ENCODE measurements at regions not wholly inside any gene's neighbourhood (a gene's known extent, or its start where the extent isn't known, plus 50 kb on each side); places are given as distances from the start of the nearest gene placed in this dataset.
"Not testable (repeated sequence)": the region's sequence is repeated elsewhere in the genome, so short reads cannot be mapped to it uniquely, and the experiment has no call there.

DNA sequence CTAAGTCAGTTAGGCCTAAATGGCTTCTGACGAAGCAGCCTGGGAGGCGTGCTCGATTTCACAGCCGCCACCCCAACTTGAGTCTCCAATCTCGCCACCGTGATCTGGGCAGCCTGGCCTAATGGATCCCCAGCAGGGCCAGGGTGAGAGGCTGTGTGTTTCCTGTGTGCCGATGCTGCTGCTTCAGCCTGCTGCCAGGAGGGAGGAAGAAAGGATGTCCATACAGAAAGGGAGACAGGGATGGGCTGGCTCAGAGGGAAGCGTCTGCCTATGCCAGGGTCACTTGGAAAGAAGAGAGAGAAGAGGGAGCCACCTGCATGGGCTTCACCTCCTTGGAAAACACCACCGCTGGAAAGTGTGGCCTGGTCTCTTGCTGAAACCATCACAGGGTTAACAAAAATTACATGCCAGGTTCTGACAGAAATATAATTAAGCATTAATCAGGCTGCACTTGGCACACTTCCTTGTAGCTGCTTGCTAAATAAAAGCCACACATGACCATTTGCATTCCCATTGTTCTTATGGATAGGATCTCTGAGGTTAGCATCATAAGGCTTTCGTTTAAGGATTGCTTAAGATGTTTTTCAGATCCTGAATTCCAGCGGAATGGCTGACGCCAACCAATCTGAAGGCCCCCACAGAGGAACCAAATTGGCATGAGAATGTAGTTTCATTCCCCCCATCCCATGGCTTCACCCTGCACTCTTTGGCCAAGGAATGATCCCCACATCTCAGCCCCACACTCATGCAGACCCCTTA is 108.8 kb upstream of the SLC1A4 start:
- no peak for DNase-seq (ENCODE audit: low spot score)

DNA sequence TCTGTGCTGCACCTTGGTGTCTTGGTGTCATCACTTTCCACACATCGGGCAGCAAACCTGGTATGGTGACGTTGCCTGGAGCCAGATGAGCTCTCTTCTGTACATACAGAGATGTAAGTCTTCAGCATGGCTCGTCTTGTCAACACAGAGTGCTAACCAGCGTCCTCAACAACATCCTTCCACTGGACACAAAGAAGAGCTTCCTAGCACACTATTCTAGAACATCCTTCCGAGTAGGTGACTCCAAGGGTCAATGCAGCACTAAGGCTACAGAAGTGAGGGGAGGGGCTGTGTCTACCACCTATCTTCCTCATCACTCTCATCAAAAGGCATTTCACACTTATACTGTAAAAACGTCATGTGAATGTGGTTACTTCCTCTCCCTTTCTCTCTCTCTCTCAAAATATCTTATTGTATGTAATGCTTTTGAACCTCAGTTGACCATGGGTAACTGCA is 108.1 kb upstream of the SLC1A4 start:
- DNase-seq (ENCODE audit: low spot score): no peak

DNA sequence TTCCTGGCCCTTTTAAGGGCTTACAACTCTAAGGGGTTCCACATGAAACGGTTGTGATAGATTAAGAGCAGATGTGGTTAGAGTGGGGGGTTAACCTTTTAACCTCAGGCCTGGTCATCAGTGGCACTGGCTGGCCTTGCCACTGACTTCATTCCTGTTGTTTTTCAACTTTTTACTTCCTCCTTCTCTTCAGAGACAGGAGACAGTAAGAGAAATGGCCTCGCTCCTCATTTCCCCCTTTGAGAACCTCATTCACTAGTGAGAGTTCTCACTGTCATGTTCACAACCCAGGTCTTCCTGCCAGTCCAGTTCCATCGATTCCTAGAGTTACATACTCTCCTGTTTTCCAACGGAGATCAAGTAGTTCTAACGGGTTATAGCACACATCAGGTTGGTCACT is 101.6 kb upstream of the SLC1A4 start:
- no peak for DNase-seq (ENCODE audit: low spot score)

GRCh38 chr2:64888591-64889309 is 100.4 kb upstream of the SLC1A4 start:
- DNase-seq (ENCODE audit: low spot score): peak; percentile 67

DNA sequence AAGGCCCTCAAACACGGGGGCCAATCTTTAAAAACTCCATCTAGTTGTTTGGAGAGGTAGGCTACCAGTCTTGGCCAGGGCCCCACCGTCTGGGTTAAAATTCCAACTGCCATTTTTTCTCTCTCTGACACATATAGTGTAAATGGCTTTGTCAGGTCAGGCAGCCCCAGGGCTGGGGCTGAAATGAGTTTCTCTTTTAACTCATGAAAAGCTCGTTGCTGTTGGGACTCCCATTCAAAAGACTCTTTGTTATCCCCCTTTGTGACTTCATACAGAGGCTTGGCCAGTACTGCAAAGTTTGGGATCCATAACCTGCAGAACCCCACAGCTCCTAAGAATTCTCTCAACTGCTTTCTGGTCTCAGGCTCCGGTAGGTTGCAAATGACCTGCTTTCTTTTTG is 99.4 kb upstream of the SLC1A4 start:
- DNase-seq (ENCODE audit: low spot score): no peak

DNA sequence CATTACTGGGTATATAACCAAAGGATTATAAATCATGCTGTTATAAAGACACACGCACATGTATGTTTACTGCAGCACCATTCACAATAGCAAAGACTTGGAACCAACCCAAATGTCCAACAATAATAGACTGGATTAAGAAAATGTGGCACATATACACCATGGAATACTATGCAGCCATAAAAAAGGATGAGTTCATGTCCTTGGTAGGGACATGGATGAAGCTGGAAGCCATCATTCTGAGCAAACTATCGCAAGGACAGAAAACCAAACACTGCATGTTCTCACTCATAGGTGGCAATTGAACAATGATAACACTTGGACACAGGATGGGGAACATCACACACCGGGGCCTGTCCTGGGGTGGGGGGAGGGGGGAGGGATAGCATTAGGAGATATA is 92.6 kb upstream of the SLC1A4 start:
- DNase-seq (ENCODE audit: low spot score): not testable (repeated sequence)

- no peak for DNase-seq (ENCODE audit: low spot score)
Observed at GRCh38 chr2:64899081-64899865, 89.9 kb upstream of the SLC1A4 start.

- DNase-seq (ENCODE audit: low spot score): not testable (repeated sequence)
Observed at GRCh38 chr2:64899876-64900275, 89.3 kb upstream of the SLC1A4 start.

DNA sequence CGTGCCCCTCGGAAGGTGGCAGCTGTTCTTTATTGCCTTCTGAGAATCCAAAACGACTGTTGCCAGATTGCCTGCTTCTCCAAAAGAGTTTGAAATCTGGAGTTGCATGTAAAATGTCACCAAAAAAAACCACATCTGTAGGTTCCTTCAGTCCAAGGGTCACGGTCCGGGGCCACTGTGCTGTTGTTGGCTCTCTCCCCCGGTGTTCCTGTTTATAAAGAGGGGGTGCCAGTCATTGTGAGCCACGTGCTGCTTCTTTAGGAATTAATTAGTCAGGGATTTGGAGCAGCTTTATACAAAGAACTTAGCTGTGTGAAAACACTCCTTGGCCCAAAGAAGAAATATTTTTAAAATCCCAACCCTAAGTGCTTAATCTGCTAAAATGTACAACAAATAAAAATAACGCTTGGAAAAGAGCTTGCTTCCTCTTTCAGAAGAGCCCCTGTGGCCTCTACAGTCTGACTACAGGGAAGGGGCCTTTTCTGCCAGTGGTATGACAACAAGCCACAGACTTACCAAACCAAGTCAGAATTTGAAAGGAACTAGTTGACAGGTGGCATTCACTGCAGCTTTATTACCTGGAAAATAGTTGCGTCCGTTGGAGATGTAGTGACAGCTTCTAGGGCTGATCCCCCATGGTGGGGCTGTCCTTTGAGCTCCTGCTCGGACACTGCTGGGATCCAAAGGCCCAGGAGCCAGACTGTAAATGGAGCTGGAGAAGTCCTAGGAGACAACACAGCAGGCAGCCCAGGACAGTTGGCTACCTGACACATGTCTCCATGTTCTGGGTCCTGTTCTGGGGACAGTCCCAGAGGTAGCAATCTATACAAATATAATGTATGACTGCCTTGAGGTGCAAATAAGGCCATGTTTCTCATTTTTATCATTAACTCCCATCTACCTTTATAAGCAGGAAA is 84.5 kb upstream of the SLC1A4 start:
- no peak for DNase-seq (ENCODE audit: low spot score)

DNA sequence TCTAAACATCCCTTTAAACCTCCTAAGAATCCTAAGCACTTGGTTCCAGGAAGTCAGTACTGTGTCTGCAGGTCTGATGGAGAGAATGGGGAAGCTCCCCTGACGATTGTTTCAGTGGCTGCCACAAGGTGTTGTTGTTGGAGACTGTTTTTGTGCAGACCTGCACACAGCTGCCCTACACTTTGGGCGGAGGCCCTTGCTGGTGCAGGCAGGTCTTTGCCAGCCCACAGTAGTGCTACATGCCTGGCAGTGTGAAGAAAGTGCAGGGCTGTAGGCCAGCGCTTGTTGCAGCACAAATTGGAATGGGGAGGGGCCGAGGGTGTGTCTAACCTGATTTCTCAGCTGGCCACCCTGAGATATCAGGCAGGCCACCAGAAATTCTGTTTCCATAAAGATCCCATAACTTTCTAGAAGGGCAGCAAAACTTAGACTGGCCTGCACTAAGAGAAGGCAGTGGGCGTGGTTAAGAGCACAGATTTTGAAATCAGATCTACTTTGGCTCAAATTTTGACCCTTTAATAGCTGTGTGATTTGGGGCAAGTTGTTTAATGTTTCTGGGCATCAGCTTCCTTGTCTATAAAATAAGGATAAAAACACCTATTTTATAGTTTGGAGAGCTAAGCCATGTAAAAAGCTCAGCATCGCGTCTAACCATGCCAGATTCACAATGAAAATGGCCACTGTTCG is 83.7 kb upstream of the SLC1A4 start:
- peak; percentile 25 for DNase-seq (ENCODE audit: low spot score)

DNA sequence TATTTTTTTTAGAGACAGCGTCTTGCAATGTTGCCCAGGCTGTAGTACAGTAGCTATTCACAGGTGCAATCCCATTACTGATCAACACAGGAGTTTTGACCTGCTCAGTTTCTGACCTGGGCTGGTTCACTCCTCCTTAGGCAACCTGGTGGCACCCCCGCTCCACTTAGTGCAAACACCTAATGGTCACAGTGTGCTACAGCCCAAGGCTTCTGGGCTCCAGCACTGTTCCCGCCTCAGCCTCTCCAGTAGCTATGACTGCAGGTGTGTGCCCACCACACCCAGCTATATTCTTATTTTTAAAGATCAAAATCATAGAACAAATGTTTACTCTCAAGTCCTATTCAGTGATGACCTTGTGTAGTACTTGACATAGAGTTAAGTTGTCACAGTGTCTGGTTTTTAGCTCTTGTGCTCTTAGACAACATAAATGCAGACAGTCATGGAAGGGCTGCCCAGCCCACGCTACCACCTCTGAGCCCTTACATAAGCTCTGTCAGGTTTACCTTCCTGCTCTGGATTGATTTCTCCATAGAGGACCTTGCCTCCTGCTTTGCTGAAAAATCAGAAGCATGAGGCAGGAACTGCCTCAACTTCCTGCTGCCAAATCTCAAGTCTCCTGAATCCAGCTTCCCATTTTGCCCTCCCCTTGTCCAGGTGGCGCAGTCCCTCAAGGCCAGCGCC is 82.2 kb upstream of the SLC1A4 start:
- no peak for DNase-seq (ENCODE audit: low spot score)

DNA sequence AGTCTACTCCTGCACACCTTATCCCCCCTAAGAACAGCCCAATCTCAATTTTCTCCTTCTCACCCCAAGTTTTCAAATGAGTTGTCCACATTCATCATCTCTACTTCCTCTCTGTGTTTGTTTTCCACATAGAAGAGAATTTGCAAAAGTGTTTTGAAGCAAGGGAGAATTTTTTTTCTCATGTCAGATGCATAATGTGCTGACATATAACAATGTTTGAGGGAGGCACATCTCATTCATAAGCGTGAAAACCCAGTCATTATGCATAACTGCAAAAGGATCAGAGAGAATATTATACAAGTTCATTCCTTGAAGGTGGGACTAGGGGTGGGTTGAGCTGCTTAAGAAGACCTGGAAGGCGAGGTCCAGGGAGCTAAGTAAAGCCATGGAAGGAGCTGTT is 80.8 kb upstream of the SLC1A4 start:
- DNase-seq (ENCODE audit: low spot score): no peak

- DNase-seq (ENCODE audit: low spot score): no peak
Observed at GRCh38 chr2:64910523-64910922, 78.7 kb upstream of the SLC1A4 start.

DNA sequence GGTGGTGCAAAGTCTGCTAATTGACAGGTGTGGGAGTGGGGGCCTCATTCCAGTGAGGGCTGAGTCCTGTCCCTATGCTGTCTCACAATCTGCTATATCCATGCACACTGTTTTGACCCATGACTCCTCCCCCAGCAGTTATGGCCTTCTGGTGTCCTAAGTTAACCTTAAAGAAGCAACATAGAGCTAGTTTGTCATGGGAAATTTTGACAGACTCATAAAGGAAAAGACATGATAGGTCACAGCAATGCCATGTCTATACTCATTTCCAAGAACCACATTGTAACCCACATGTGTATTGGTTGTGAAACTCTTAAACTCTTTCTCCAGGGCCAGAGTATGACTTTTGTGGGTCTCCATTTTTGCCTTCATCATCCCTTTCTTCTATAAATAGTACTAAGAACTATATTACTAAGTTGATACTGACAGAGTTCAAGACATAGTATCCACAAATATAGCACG is 78.2 kb upstream of the SLC1A4 start:
- no peak for DNase-seq (ENCODE audit: low spot score)

DNA sequence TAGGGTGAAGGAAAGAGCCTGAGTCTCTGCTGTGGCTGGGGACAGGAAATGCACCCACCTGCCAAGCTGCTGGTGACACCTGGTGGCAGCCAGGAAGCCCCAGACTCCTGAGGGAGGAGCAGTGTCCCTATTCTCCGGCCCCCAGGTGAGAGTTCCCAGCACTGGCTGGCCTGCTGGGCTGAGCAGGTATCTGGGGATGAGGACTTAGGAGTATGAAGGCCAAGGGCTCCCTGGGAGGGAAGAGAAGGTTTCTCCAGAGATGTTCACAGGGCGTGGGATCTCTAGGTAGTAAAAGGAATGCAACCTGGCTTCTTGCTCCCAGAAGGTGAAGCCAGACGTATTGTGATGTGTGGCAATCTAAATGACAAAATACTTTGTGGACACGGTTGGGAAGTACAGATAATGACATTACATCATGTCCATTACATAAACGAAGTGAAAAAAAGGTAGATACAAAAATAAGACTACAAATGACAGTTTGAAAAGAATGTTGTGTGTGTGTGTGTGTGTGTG is 75.8 kb upstream of the SLC1A4 start:
- no peak for DNase-seq (ENCODE audit: low spot score)

DNA sequence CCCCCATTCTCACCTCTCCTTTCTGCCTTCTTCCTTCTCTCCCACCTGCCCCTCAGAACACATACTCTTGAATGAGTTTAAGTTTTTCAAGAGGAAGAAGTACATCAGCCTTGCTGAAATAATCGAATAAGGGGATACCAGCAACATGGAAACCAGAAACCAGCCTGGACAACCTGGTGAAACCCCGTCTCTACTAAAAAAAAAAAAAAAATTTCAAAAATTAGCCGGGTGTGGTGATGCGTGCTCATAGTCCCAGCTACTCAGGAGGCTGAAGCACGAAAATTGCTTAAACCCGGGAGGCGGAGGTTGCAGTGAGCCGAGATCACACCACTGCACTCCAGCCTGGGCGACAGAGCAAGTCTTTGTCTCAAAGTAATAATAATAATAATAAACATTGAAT is 75.0 kb upstream of the SLC1A4 start:
- no peak for DNase-seq (ENCODE audit: low spot score)

DNA sequence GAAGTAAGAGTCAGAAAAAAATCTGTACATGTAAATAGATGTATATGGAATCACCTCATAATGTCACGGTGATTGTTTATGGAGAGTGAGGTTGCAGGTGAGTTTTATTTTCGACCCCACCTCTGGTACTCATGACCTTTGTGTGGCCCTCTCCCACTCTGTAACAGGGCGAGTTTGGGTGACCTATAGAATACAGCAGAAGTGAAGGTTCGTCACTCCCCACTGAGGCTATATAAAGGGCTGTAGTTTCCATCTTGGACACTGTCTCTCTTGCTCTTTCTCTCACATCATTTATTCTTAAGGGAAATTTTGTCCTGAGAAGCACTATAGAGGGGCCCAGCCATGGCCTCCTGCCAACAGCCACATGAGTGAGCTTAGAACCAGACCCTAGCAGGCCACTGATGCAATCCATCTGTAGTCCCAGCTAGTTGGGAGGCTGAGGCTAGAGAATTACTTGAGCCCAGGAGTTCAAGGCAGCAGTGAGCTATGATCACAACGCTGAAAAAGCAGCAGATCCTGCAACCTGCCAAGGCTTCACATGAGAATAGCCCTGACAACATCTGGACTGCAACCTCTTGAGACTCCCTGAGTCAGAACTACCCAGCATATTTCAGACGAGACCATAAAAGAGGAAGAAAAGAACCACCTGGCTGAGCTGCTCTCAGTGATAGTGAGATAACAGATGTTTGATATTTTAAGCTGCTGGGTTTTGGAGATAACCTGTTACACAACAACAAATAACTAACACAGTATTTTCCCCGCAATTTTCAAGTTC is 74.3 kb upstream of the SLC1A4 start:
- no peak for DNase-seq (ENCODE audit: low spot score)

- no peak for DNase-seq (ENCODE audit: low spot score)
Observed at GRCh38 chr2:64915510-64915900, 73.7 kb upstream of the SLC1A4 start.

- no peak for DNase-seq (ENCODE audit: low spot score)
Observed at GRCh38 chr2:64918220-64918886, 70.8 kb upstream of the SLC1A4 start.
